ENCODE measurements at regions not wholly inside any gene's neighbourhood (a gene's known extent, or its start where the extent isn't known, plus 50 kb on each side); places are given as distances from the start of the nearest gene placed in this dataset.
"Not testable (repeated sequence)": the region's sequence is repeated elsewhere in the genome, so short reads cannot be mapped to it uniquely, and the experiment has no call there.

GRCh38 chr4:26055855-26056254 lies 141.8 kb downstream of the SMIM20 start:
- no peak for TF ChIP-seq CTCF (conservative IDR thresholded peaks at IDR 0.05; ENCODE audit: low read depth, low read length)
- Histone ChIP-seq H2AFZ (ENCODE audit: low read depth) (no peak overlapping the region), H3K36me3 (ENCODE audit: insufficient read depth) (no peaks in the 10 kb centered on the region), H3K27me3 (ENCODE audit: insufficient read depth, low read depth) (no peaks in the 10 kb centered on the region), H3K9ac (no peak overlapping the region), H4K20me1 (ENCODE audit: insufficient read depth) (no peaks in the 10 kb centered on the region), H3K79me2 (ENCODE audit: insufficient read depth, low read depth) (no peaks in the 10 kb centered on the region), H3K4me1 (ENCODE audit: low read depth, poor library complexity, severe bottlenecking) (no peaks in the 10 kb centered on the region), H3K27ac (no peak overlapping the region), H3K4me3 (IDR thresholded peaks at IDR 0.05; ENCODE audit: insufficient read depth, low read depth, low read length) (no peak overlapping the region), H3K4me2 (no peak overlapping the region)

- Histone ChIP-seq H3K27me3 (ENCODE audit: insufficient read depth, low read depth) (no peaks in the 10 kb centered on the region), H3K4me1 (ENCODE audit: low read depth, poor library complexity, severe bottlenecking) (no peaks in the 10 kb centered on the region), H3K9ac (no peak overlapping the region), H2AFZ (ENCODE audit: low read depth) (no peak overlapping the region), H3K27ac (no peak overlapping the region), H3K36me3 (ENCODE audit: insufficient read depth) (no peaks in the 10 kb centered on the region), H3K4me3 (IDR thresholded peaks at IDR 0.05; ENCODE audit: insufficient read depth, low read depth, low read length) (no peak overlapping the region), H4K20me1 (ENCODE audit: insufficient read depth) (no peaks in the 10 kb centered on the region), H3K4me2 (no peak overlapping the region), H3K79me2 (ENCODE audit: insufficient read depth, low read depth) (no peaks in the 10 kb centered on the region)
- no peak for TF ChIP-seq CTCF (conservative IDR thresholded peaks at IDR 0.05; ENCODE audit: low read depth, low read length)
These were observed 142.4 kb downstream of the SMIM20 start for GRCh38 chr4:26056406-26056805.

GRCh38 chr4:26057839-26058238 lies 143.8 kb downstream of the SMIM20 start:
- H3K9ac ChIP-seq; H3K36me3 ChIP-seq (ENCODE audit: insufficient read depth); H4K20me1 ChIP-seq (ENCODE audit: insufficient read depth); H3K27me3 ChIP-seq (ENCODE audit: insufficient read depth, low read depth); H3K4me1 ChIP-seq (ENCODE audit: low read depth, poor library complexity, severe bottlenecking); H3K27ac ChIP-seq; H3K79me2 ChIP-seq (ENCODE audit: insufficient read depth, low read depth); H2AFZ ChIP-seq (ENCODE audit: low read depth); H3K4me3 ChIP-seq (IDR thresholded peaks at IDR 0.05; ENCODE audit: insufficient read depth, low read depth, low read length); H3K4me2 ChIP-seq: not testable (repeated sequence)

- Histone ChIP-seq H3K4me3 (IDR thresholded peaks at IDR 0.05; ENCODE audit: insufficient read depth, low read depth, low read length) (no peak overlapping the region), H3K4me1 (ENCODE audit: low read depth, poor library complexity, severe bottlenecking) (no peaks in the 10 kb centered on the region), H4K20me1 (ENCODE audit: insufficient read depth) (no peaks in the 10 kb centered on the region), H2AFZ (ENCODE audit: low read depth) (no peak overlapping the region), H3K4me2 (no peak overlapping the region), H3K79me2 (ENCODE audit: insufficient read depth, low read depth) (no peaks in the 10 kb centered on the region), H3K27ac (no peak overlapping the region), H3K27me3 (ENCODE audit: insufficient read depth, low read depth) (no peaks in the 10 kb centered on the region), H3K36me3 (ENCODE audit: insufficient read depth) (no peaks in the 10 kb centered on the region), H3K9ac (no peak overlapping the region)
- TF ChIP-seq CTCF (conservative IDR thresholded peaks at IDR 0.05; ENCODE audit: low read depth, low read length) = no peak
These were observed 144.5 kb downstream of the SMIM20 start for GRCh38 chr4:26058537-26058936.

GRCh38 chr4:26059391-26060154 lies 145.6 kb downstream of the SMIM20 start:
- Histone ChIP-seq H3K36me3 (ENCODE audit: insufficient read depth) (no peaks in the 10 kb centered on the region), H2AFZ (ENCODE audit: low read depth) (no peak overlapping the region), H3K4me1 (ENCODE audit: low read depth, poor library complexity, severe bottlenecking) (no peaks in the 10 kb centered on the region), H3K27me3 (ENCODE audit: insufficient read depth, low read depth) (no peaks in the 10 kb centered on the region), H4K20me1 (ENCODE audit: insufficient read depth) (no peaks in the 10 kb centered on the region), H3K4me2 (no peak overlapping the region), H3K79me2 (ENCODE audit: insufficient read depth, low read depth) (no peaks in the 10 kb centered on the region), H3K4me3 (IDR thresholded peaks at IDR 0.05; ENCODE audit: insufficient read depth, low read depth, low read length) (no peak overlapping the region), H3K9ac (no peak overlapping the region), H3K27ac (no peak overlapping the region)
- TF ChIP-seq CTCF (conservative IDR thresholded peaks at IDR 0.05; ENCODE audit: low read depth, low read length) = no peak

All from KMS-11 (cell line).